H1 (cell line): ENCODE measurements at regions not wholly inside any gene's neighbourhood (a gene's known extent, or its start where the extent isn't known, plus 50 kb on each side); places are given as distances from the start of the nearest gene placed in this dataset.

Experiments used
- EP300 ChIP-seq, 2 experiments: IDR thresholded peaks; 1 replicate in 1 of 2; 2 replicates in 1 of 2; pipeline ENCODE4 v1.6.1; 2011 to 2012; ENCODE audit warnings: low read depth in 2 of 2, low read length in 2 of 2, mild to moderate bottlenecking in 2 of 2, borderline replicate concordance in 1 of 2, inconsistent platforms in 1 of 2, moderate library complexity in 1 of 2
- KDM4A ChIP-seq: IDR thresholded peaks from one replicate; pipeline ENCODE4 v1.7.1; 2012; ENCODE audit warnings: low read depth, mild to moderate bottlenecking, moderate library complexity, low read length, inconsistent platforms; ENCODE audit not compliant: severe bottlenecking
- TCF12 ChIP-seq: IDR thresholded peaks from 2 replicates; pipeline ENCODE4 v1.6.1; 2011; ENCODE audit warnings: low read depth, mild to moderate bottlenecking, low read length
- TF ChIP-seq, protein P1 (sequence below): IDR thresholded peaks from 2 replicates; pipeline ENCODE4 v1.6.1; 2011; ENCODE audit warnings: low read length, improper control_type of control experiment

DNA sequence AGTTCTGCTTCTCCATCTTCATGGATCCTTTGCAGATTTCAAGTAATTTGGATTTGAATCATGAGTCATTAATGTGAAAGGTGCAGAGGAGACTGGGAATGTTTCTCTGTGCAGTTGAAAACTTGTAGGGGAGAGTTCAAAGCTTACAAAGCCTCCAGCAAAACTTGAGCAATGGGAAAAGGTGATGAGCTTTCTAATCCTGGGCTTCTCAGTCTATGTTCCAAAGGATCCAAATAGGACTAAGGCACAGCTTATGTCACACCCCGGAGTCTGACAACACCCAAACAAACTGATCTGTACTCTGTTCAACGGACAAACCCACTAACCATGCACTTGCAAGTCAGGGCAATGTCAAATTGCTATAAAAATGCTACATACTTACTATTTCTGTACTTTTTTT, 134.8 kb downstream of the DUSP6 start (continued):
- TF ChIP-seq, protein P1, sequence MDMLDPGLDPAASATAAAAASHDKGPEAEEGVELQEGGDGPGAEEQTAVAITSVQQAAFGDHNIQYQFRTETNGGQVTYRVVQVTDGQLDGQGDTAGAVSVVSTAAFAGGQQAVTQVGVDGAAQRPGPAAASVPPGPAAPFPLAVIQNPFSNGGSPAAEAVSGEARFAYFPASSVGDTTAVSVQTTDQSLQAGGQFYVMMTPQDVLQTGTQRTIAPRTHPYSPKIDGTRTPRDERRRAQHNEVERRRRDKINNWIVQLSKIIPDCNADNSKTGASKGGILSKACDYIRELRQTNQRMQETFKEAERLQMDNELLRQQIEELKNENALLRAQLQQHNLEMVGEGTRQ: no peak
- TF ChIP-seq KDM4A: no peak
- no peak for TF ChIP-seq EP300 (IDR thresholded peaks at IDR 0.05; ENCODE audit: borderline replicate concordance in 1 of 2, low read depth in 2 of 2, low read length in 2 of 2)
- no peak for TF ChIP-seq TCF12
